ENCODE measurements at regions not wholly inside any gene's neighbourhood (a gene's known extent, or its start where the extent isn't known, plus 50 kb on each side); places are given as distances from the start of the nearest gene placed in this dataset.

GRCh38 chr9:120256146-120256545 is 323.8 kb downstream of the CDK5RAP2 start:
- no peak for TF ChIP-seq EP300 (IDR thresholded peaks at IDR 0.05; ENCODE audit: low read depth)
- no peak for TF ChIP-seq POLR2A (IDR thresholded peaks at IDR 0.05)
- TF ChIP-seq, protein P1, sequence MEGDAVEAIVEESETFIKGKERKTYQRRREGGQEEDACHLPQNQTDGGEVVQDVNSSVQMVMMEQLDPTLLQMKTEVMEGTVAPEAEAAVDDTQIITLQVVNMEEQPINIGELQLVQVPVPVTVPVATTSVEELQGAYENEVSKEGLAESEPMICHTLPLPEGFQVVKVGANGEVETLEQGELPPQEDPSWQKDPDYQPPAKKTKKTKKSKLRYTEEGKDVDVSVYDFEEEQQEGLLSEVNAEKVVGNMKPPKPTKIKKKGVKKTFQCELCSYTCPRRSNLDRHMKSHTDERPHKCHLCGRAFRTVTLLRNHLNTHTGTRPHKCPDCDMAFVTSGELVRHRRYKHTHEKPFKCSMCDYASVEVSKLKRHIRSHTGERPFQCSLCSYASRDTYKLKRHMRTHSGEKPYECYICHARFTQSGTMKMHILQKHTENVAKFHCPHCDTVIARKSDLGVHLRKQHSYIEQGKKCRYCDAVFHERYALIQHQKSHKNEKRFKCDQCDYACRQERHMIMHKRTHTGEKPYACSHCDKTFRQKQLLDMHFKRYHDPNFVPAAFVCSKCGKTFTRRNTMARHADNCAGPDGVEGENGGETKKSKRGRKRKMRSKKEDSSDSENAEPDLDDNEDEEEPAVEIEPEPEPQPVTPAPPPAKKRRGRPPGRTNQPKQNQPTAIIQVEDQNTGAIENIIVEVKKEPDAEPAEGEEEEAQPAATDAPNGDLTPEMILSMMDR (IDR thresholded peaks at IDR 0.05): no peak
- no peak for TF ChIP-seq POLR2AphosphoS5 (IDR thresholded peaks at IDR 0.05)
